H9 (cell line): ENCODE measurements at regions not wholly inside any gene's neighbourhood (a gene's known extent, or its start where the extent isn't known, plus 50 kb on each side); places are given as distances from the start of the nearest gene placed in this dataset.
"Not testable (repeated sequence)": the region's sequence is repeated elsewhere in the genome, so short reads cannot be mapped to it uniquely, and the experiment has no call there.

Experiments
- DNase-seq: peaks from one replicate; pipeline ENCODE4 v3.0.0-alpha.2; 2017
- H2AFZ ChIP-seq: one replicate; pipeline ENCODE4 v1.6.1; 2013; ENCODE audit warnings: mild to moderate bottlenecking, low read length, control low read depth, moderate library complexity
- H2AK5ac ChIP-seq: 2 replicates; pipeline ENCODE4 v1.6.1; 2013; ENCODE audit warnings: low read length, control low read depth, mixed read lengths; ENCODE audit not compliant: insufficient read length
- H2BK120ac ChIP-seq: one replicate; pipeline ENCODE4 v1.6.1; 2013; ENCODE audit warnings: low read depth, mild to moderate bottlenecking, low read length, control low read depth, inconsistent platforms; ENCODE audit not compliant: poor library complexity, severe bottlenecking
- H2BK12ac ChIP-seq: 2 replicates; pipeline ENCODE4 v1.6.1; 2013; ENCODE audit warnings: low read length, control low read depth, mixed read lengths, low read depth; ENCODE audit not compliant: insufficient read length
- H2BK15ac ChIP-seq: 2 replicates; pipeline ENCODE4 v1.6.1; 2013; ENCODE audit warnings: low read depth, low read length, control low read depth
- H2BK20ac ChIP-seq: one replicate; pipeline ENCODE4 v1.6.1; 2013; ENCODE audit warnings: low read depth, mild to moderate bottlenecking, low read length, control low read depth, inconsistent platforms; ENCODE audit not compliant: poor library complexity, severe bottlenecking
- H2BK5ac ChIP-seq: 2 replicates; pipeline ENCODE4 v1.6.1; 2013; ENCODE audit warnings: low read length, control low read depth, mixed read lengths; ENCODE audit not compliant: insufficient read length
- H3K14ac ChIP-seq: 2 replicates; pipeline ENCODE4 v1.6.1; 2013; ENCODE audit warnings: low read length, control low read depth; ENCODE audit not compliant: insufficient read depth
- H3K18ac ChIP-seq: 2 replicates; pipeline ENCODE4 v1.6.1; 2013; ENCODE audit warnings: low read depth, mild to moderate bottlenecking, mixed read lengths, low read length, control low read depth; ENCODE audit not compliant: insufficient read length
- H3K23ac ChIP-seq: 2 replicates; pipeline ENCODE4 v1.6.1; 2013; ENCODE audit warnings: low read length, control low read depth, mixed read lengths, low read depth; ENCODE audit not compliant: insufficient read length
- H3K23me2 ChIP-seq: 2 replicates; pipeline ENCODE4 v1.6.1; 2013; ENCODE audit warnings: low read depth, mild to moderate bottlenecking, mixed read lengths, low read length, control low read depth; ENCODE audit not compliant: insufficient read length, poor library complexity, severe bottlenecking
- H3K27ac ChIP-seq: 2 replicates; pipeline ENCODE4 v1.5.1; 2013; ENCODE audit warnings: low read length, control low read depth, mixed read lengths, low read depth; ENCODE audit not compliant: insufficient read length
- H3K27me3 ChIP-seq: 2 replicates; pipeline ENCODE4 v1.6.1; 2013; ENCODE audit warnings: low read length, control low read depth, inconsistent platforms; ENCODE audit not compliant: insufficient read depth
- H3K4ac ChIP-seq: 2 replicates; pipeline ENCODE4 v1.6.1; 2013; ENCODE audit warnings: low read depth, mild to moderate bottlenecking, control low read depth, inconsistent platforms, low read length, moderate library complexity
- H3K4me1 ChIP-seq: 2 replicates; pipeline ENCODE4 v1.6.1; 2013; ENCODE audit warnings: low read length, control low read depth, inconsistent platforms; ENCODE audit not compliant: insufficient read depth
- H3K4me2 ChIP-seq: 2 replicates; pipeline ENCODE4 v1.6.1; 2013; ENCODE audit warnings: low read length, control low read depth, mixed read lengths; ENCODE audit not compliant: insufficient read length, insufficient read depth
- H3K56ac ChIP-seq: 2 replicates; pipeline ENCODE4 v1.6.1; 2013; ENCODE audit warnings: low read depth, mild to moderate bottlenecking, mixed read lengths, low read length, control low read depth; ENCODE audit not compliant: insufficient read length
- H3K79me1 ChIP-seq: 2 replicates; pipeline ENCODE4 v1.6.1; 2013; ENCODE audit warnings: low read depth, mild to moderate bottlenecking, moderate library complexity, low read length, control low read depth, inconsistent platforms; ENCODE audit not compliant: insufficient read depth, poor library complexity, severe bottlenecking
- H3K79me2 ChIP-seq: 2 replicates; pipeline ENCODE4 v1.6.1; 2013; ENCODE audit warnings: low read length, control low read depth, inconsistent platforms; ENCODE audit not compliant: insufficient read depth
- H3K9ac ChIP-seq: 2 replicates; pipeline ENCODE4 v1.6.1; 2013; ENCODE audit warnings: low read length, control low read depth, mixed read lengths; ENCODE audit not compliant: insufficient read length; ENCODE audit errors: extremely low read depth
- H3K9me3 ChIP-seq: one replicate; pipeline ENCODE4 v1.6.1; 2013; ENCODE audit warnings: low read depth, low read length, inconsistent platforms; ENCODE audit not compliant: control insufficient read depth
- H3T11ph ChIP-seq: one replicate; pipeline ENCODE4 v1.6.1; 2013; ENCODE audit warnings: mild to moderate bottlenecking, low read length, control low read depth, inconsistent platforms
- H4K20me1 ChIP-seq: one replicate; pipeline ENCODE4 v1.6.1; 2013; ENCODE audit not compliant: control insufficient read depth, insufficient read length, insufficient read depth
- H4K5ac ChIP-seq: 2 replicates; pipeline ENCODE4 v1.6.1; 2013; ENCODE audit warnings: low read depth, mild to moderate bottlenecking, mixed read lengths, low read length, control low read depth; ENCODE audit not compliant: insufficient read length
- H4K8ac ChIP-seq: replicated peaks from 2 replicates; pipeline ENCODE4 v1.6.1; 2013; ENCODE audit warnings: low read length, control low read depth, mixed read lengths, low read depth; ENCODE audit not compliant: insufficient read length
- H4K91ac ChIP-seq: 2 replicates; pipeline ENCODE4 v1.6.1; 2013; ENCODE audit warnings: low read depth, mild to moderate bottlenecking, moderate library complexity, mixed read lengths, low read length, control low read depth; ENCODE audit not compliant: insufficient read length
- H3K27ac Mint-ChIP-seq, 3 experiments: 2 replicates in 2 of 3; 3 replicates in 1 of 3; pipeline ENCODE4 v1.8.0; 2020 to 2021; ENCODE audit warnings: mixed read lengths in 3 of 3, mild to moderate bottlenecking in 1 of 3, moderate library complexity in 1 of 3
- H3K27me3 Mint-ChIP-seq: 2 replicates; pipeline ENCODE4 v1.8.0; 2021; ENCODE audit warnings: low read depth, mild to moderate bottlenecking, moderate library complexity, mixed read lengths
- H3K36me3 Mint-ChIP-seq, 3 experiments: 2 replicates in 2 of 3; 3 replicates in 1 of 3; pipeline ENCODE4 v1.8.0; 2020 to 2021; ENCODE audit warnings: low read depth in 3 of 3, mixed read lengths in 3 of 3; ENCODE audit not compliant: insufficient read depth in 1 of 3
- H3K4me1 Mint-ChIP-seq, 2 experiments: 2 replicates each; pipeline ENCODE4 v1.8.0; 2020; ENCODE audit warnings: mixed read lengths in 2 of 2
- H3K4me3 Mint-ChIP-seq, 2 experiments: 2 replicates in 1 of 2; 3 replicates in 1 of 2; pipeline ENCODE4 v1.8.0; 2020 to 2021; ENCODE audit warnings: mild to moderate bottlenecking in 2 of 2, mixed read lengths in 2 of 2, moderate library complexity in 1 of 2
- H3K9me3 Mint-ChIP-seq, 2 experiments: 2 replicates in 1 of 2; 3 replicates in 1 of 2; pipeline ENCODE4 v1.8.0; 2020; ENCODE audit warnings: mild to moderate bottlenecking in 2 of 2, mixed read lengths in 2 of 2, moderate library complexity in 1 of 2
- CTCF ChIP-seq: fragments of 200-600 bp; sonication (generic); conservative IDR thresholded peaks from 3 replicates; pipeline ENCODE4 v1.8.0; 2021; ENCODE audit warnings: antibody characterized with exemption, mild to moderate bottlenecking
- WGBS: extraction: QIAGEN DNeasy Blood & Tissue Kit; methylation state at CpG from one replicate; pipeline ENCODE4 v1.1.7; 2013; ENCODE audit warnings: missing lambda C conversion rate, low lambda C conversion rate, mixed read lengths; ENCODE audit not compliant: insufficient read length; ENCODE audit errors: extremely low coverage; 5-methylcytosine and 5-hydroxymethylcytosine counted together

GRCh38 chr19:37317403-37318209 lies 53.3 kb upstream of the ZNF527 start:
- H3K4ac ChIP-seq, result no peak overlapping the region
- TF ChIP-seq CTCF, result peak; percentile 38; the same call in 2 of the 3 replicates
- peaks cover 45 to 56% of the 10 kb centered on the region in 2 experiments for H3K4me1 Mint-ChIP-seq

GRCh38 chr19:37320988-37321387 lies 49.9 kb upstream of the ZNF527 start:
- not testable (repeated sequence) for H3K79me1 ChIP-seq, H2BK15ac ChIP-seq, H3K9me3 ChIP-seq, H2BK12ac ChIP-seq, H2BK5ac ChIP-seq, H3K4me1 ChIP-seq, H3K27me3 ChIP-seq, H4K5ac ChIP-seq, DNase-seq, H3K23ac ChIP-seq, H3K4ac ChIP-seq, H3K27me3 Mint-ChIP-seq, H3K9ac ChIP-seq, H4K8ac ChIP-seq, H2BK120ac ChIP-seq, H3K14ac ChIP-seq, H2AFZ ChIP-seq, H3K18ac ChIP-seq, H3K23me2 ChIP-seq, H4K91ac ChIP-seq, H2BK20ac ChIP-seq, H2AK5ac ChIP-seq, H3T11ph ChIP-seq, H3K9me3 Mint-ChIP-seq, H3K56ac ChIP-seq, H4K20me1 ChIP-seq
- Histone ChIP-seq H3K27ac (peak overlapping the region; percentile 53), H3K4me2 (peak overlapping the region; percentile 60), H3K79me2 (peaks cover 25% of the 10 kb centered on the region; the same call in 1 of the 2 replicates)
- H3K4me1 Mint-ChIP-seq, result peaks cover 40 to 41% of the 10 kb centered on the region in 2 experiments
- H3K27ac Mint-ChIP-seq, result peak overlapping the region; percentile 31 to 97 (median 94); a peak in 5 of 7 replicates
- no CpG with 5 or more reads among the region's 7 CpGs for WGBS
- H3K4me3 Mint-ChIP-seq, result peak overlapping the region; percentile 33 to 96; a peak in 4 of 5 replicates
- peaks cover 47 to 51% (median 51%) of the 10 kb centered on the region in 3 experiments for H3K36me3 Mint-ChIP-seq

More at GRCh38 chr19:37317403-37318209, 53.3 kb upstream of the ZNF527 start:
- Histone ChIP-seq H3K56ac (no peak overlapping the region), H2BK12ac (no peak overlapping the region), H3K23ac (no peak overlapping the region), H2BK5ac (no peak overlapping the region), H3K9me3 (no peaks in the 10 kb centered on the region), H2BK15ac (no peak overlapping the region), H3K79me1 (peaks cover 7% of the 10 kb centered on the region), H4K8ac (no peak overlapping the region), H3T11ph (no peak overlapping the region), H3K27ac (peak overlapping the region; percentile 11), H3K4me2 (peak overlapping the region; percentile 61), H2BK120ac (no peak overlapping the region), H3K23me2 (peaks cover 2% of the 10 kb centered on the region), H3K79me2 (peaks cover 23% of the 10 kb centered on the region; the same call in 1 of the 2 replicates), H2AFZ (no peak overlapping the region), H3K9ac (peak overlapping the region; percentile 91), H4K91ac (no peak overlapping the region), H3K14ac (peak overlapping the region; percentile 96), H4K5ac (no peak overlapping the region), H3K4me1 (peaks cover 10% of the 10 kb centered on the region), H3K27me3 (no peaks in the 10 kb centered on the region), H4K20me1 (no peaks in the 10 kb centered on the region), H2AK5ac (no peak overlapping the region), H3K18ac (peak overlapping the region; percentile 95), H2BK20ac (no peak overlapping the region)
- peaks cover 0 to 20% of the 10 kb centered on the region in 2 experiments; a peak in 4 of 5 replicates for H3K9me3 Mint-ChIP-seq
- peak; percentile 98 for DNase-seq
- WGBS, result no CpG with 5 or more reads among the region's 57 CpGs
- no peaks in the 10 kb centered on the region; the same call in 1 of the 2 replicates for H3K27me3 Mint-ChIP-seq
- peaks cover 17 to 30% (median 28%) of the 10 kb centered on the region in 3 experiments for H3K36me3 Mint-ChIP-seq
- H3K4me3 Mint-ChIP-seq, result peak overlapping the region; percentile 96 to 97
- peak overlapping the region; percentile 87 to 97 (median 94); a peak in 6 of 7 replicates for H3K27ac Mint-ChIP-seq
